OCI-LY1 (cell line): ENCODE measurements at regions not wholly inside any gene's neighbourhood (a gene's known extent, or its start where the extent isn't known, plus 50 kb on each side); places are given as distances from the start of the nearest gene placed in this dataset.

Source experiments
- H2AFZ ChIP-seq: fragments of 200-600 bp; sonication (generic), shearing (Covaris generic); 2 replicates; pipeline ENCODE4 v1.6.0; 2014; ENCODE audit warnings: antibody characterized with exemption, mild to moderate bottlenecking, low read length
- H3F3A ChIP-seq: fragments of 200-600 bp; sonication (generic), shearing (Covaris generic); 2 replicates; pipeline ENCODE4 v1.6.0; 2014; ENCODE audit warnings: mild to moderate bottlenecking, antibody characterized with exemption, low read length, moderate library complexity; ENCODE audit not compliant: insufficient read depth
- H3K27ac ChIP-seq: fragments of 200-600 bp; sonication (generic); 2 replicates; pipeline ENCODE4 v1.5.1; 2014; ENCODE audit warnings: low read length, mixed run types, mild to moderate bottlenecking, low read depth; ENCODE audit not compliant: poor library complexity, severe bottlenecking
- H3K27me3 ChIP-seq: fragments of 200-600 bp; sonication (generic); 2 replicates; pipeline ENCODE4 v1.6.0; 2014; ENCODE audit warnings: antibody characterized with exemption, mild to moderate bottlenecking, low read length, moderate library complexity; ENCODE audit not compliant: insufficient read depth
- H3K36me3 ChIP-seq: fragments of 200-600 bp; sonication (generic); 2 replicates; pipeline ENCODE4 v1.6.1; 2014; ENCODE audit warnings: mild to moderate bottlenecking, antibody characterized with exemption, low read length, moderate library complexity, mixed read lengths; ENCODE audit not compliant: insufficient read depth
- H3K4me1 ChIP-seq: fragments of 200-600 bp; sonication (generic); 2 replicates; pipeline ENCODE4 v1.5.1; 2014; ENCODE audit warnings: mild to moderate bottlenecking, low read length, moderate library complexity; ENCODE audit not compliant: insufficient read depth, severe bottlenecking
- H3K4me2 ChIP-seq: fragments of 200-600 bp; sonication (generic), shearing (Covaris generic); 2 replicates; pipeline ENCODE4 v1.6.1; 2014; ENCODE audit warnings: low read length
- H3K4me3 ChIP-seq: fragments of 200-600 bp; sonication (generic); 2 replicates; pipeline ENCODE4 v1.5.1; 2014; ENCODE audit warnings: low read length, low read depth, mild to moderate bottlenecking, mixed read lengths; ENCODE audit not compliant: poor library complexity, severe bottlenecking
- H3K79me2 ChIP-seq: fragments of 200-600 bp; shearing (Covaris generic); 2 replicates; pipeline ENCODE4 v1.6.1; 2016; ENCODE audit warnings: mixed run types, low read length, mixed read lengths; ENCODE audit not compliant: insufficient read depth
- H3K9ac ChIP-seq: fragments of 200-600 bp; sonication (generic), shearing (Covaris generic); 2 replicates; pipeline ENCODE4 v1.6.1; 2014; ENCODE audit warnings: mild to moderate bottlenecking, low read length, mixed read lengths
- H3K9me2 ChIP-seq: fragments of 200-600 bp; sonication (generic), shearing (Covaris generic); 2 replicates; pipeline ENCODE4 v1.6.1; 2014; ENCODE audit warnings: low read depth, mild to moderate bottlenecking, low read length, mixed read lengths
- H3K9me3 ChIP-seq: fragments of 200-600 bp; shearing (Covaris generic); 2 replicates; pipeline ENCODE4 v1.6.1; 2014; ENCODE audit warnings: low read length, mixed read lengths
- H4K20me1 ChIP-seq: fragments of 200-600 bp; sonication (generic), shearing (Covaris generic); 2 replicates; pipeline ENCODE4 v1.6.0; 2016; ENCODE audit warnings: mild to moderate bottlenecking, low read length; ENCODE audit not compliant: insufficient read depth
- CTCF ChIP-seq: fragments of 200-600 bp; sonication (generic), shearing (Covaris generic); IDR thresholded peaks from 2 replicates; pipeline ENCODE4 v1.5.1; 2017; ENCODE audit warnings: mild to moderate bottlenecking, antibody characterized with exemption, low read length, moderate library complexity, mixed read lengths
- EZH2 ChIP-seq: fragments of 200-600 bp; sonication (generic), shearing (Covaris generic); IDR thresholded peaks from 2 replicates; pipeline ENCODE4 v1.8.0; 2017; ENCODE audit warnings: borderline replicate concordance, mixed run types, mild to moderate bottlenecking, antibody characterized with exemption, low read length, moderate library complexity, mixed read lengths

- Histone ChIP-seq H3K9me3 (no peaks in the 10 kb centered on the region), H3K9ac (no peak overlapping the region), H3K27ac (no peak overlapping the region), H4K20me1 (no peaks in the 10 kb centered on the region), H3K4me3 (no peak overlapping the region), H3K4me1 (no peaks in the 10 kb centered on the region), H3K27me3 (no peaks in the 10 kb centered on the region), H3K79me2 (no peaks in the 10 kb centered on the region), H2AFZ (no peak overlapping the region), H3K4me2 (no peak overlapping the region), H3K36me3 (no peaks in the 10 kb centered on the region), H3K9me2 (no peaks in the 10 kb centered on the region), H3F3A (no peaks in the 10 kb centered on the region)
- TF ChIP-seq CTCF, result no peak
- no peak for TF ChIP-seq EZH2
Measured at GRCh38 chr18:75700561-75700960, 273.1 kb upstream of the SMIM21 start.

- no peaks in the 10 kb centered on the region for H3F3A ChIP-seq
- H3K4me1 ChIP-seq, result no peaks in the 10 kb centered on the region
- no peaks in the 10 kb centered on the region for H3K27me3 ChIP-seq
- TF ChIP-seq EZH2, result no peak
- TF ChIP-seq CTCF, result no peak
- no peaks in the 10 kb centered on the region for H3K36me3 ChIP-seq
- H3K4me2 ChIP-seq, result no peak overlapping the region
- H3K9me2 ChIP-seq, result no peaks in the 10 kb centered on the region
- H3K9me3 ChIP-seq, result no peaks in the 10 kb centered on the region
- H2AFZ ChIP-seq, result no peak overlapping the region
- H4K20me1 ChIP-seq, result no peaks in the 10 kb centered on the region
- H3K4me3 ChIP-seq, result no peak overlapping the region
- H3K9ac ChIP-seq, result no peak overlapping the region
- H3K79me2 ChIP-seq, result no peaks in the 10 kb centered on the region
- H3K27ac ChIP-seq, result no peak overlapping the region
Measured at GRCh38 chr18:75698861-75699260, 271.4 kb upstream of the SMIM21 start.

- Histone ChIP-seq H3K9me3 (no peaks in the 10 kb centered on the region), H3K4me3 (no peak overlapping the region), H4K20me1 (no peaks in the 10 kb centered on the region), H3K9ac (no peak overlapping the region), H3K79me2 (no peaks in the 10 kb centered on the region), H3K36me3 (no peaks in the 10 kb centered on the region), H3K4me2 (no peak overlapping the region), H3K27me3 (no peaks in the 10 kb centered on the region), H2AFZ (no peak overlapping the region), H3K27ac (no peak overlapping the region), H3K9me2 (no peaks in the 10 kb centered on the region), H3K4me1 (no peaks in the 10 kb centered on the region), H3F3A (no peaks in the 10 kb centered on the region)
- no peak for TF ChIP-seq EZH2
- no peak for TF ChIP-seq CTCF
Measured at GRCh38 chr18:75697493-75697892, 270.0 kb upstream of the SMIM21 start.
